Neutrophil (primary cell): ENCODE measurements at regions not wholly inside any gene's neighbourhood (a gene's known extent, or its start where the extent isn't known, plus 50 kb on each side); places are given as distances from the start of the nearest gene placed in this dataset.

Experiments
- H3K27ac ChIP-seq: fragments of 200-600 bp; sonication (generic); 2 replicates; pipeline ENCODE4 v1.5.1; 2016; ENCODE audit warnings: mild to moderate bottlenecking, moderate library complexity
- H3K27me3 ChIP-seq: fragments of 200-600 bp; sonication (generic); 2 replicates; pipeline ENCODE4 v1.6.0; 2016; ENCODE audit warnings: mild to moderate bottlenecking
- H3K36me3 ChIP-seq: fragments of 200-600 bp; sonication (generic); 2 replicates; pipeline ENCODE4 v1.5.1; 2017
- H3K4me1 ChIP-seq, 2 experiments: fragments of 200-600 bp in 1 of 2; sonication (generic) in 1 of 2; 1 replicate in 1 of 2; 2 replicates in 1 of 2; pipeline versions ENCODE4 v1.5.1 to v1.6.1; 2013 to 2016; ENCODE audit warnings: low read depth in 1 of 2, low read length in 1 of 2, mild to moderate bottlenecking in 1 of 2, moderate library complexity in 1 of 2; ENCODE audit not compliant: control insufficient read depth in 1 of 2, insufficient read depth in 1 of 2
- H3K4me3 ChIP-seq, 2 experiments: fragments of 200-600 bp in 1 of 2; sonication (generic) in 1 of 2; 1 replicate in 1 of 2; 2 replicates in 1 of 2; pipeline ENCODE4 v1.5.1; 2013 to 2016; ENCODE audit warnings: low read depth in 1 of 2, low read length in 1 of 2, mild to moderate bottlenecking in 1 of 2, moderate library complexity in 1 of 2
- H3K9me3 ChIP-seq: fragments of 200-600 bp; sonication (generic); 2 replicates; pipeline ENCODE4 v1.5.1; 2016
- CTCF ChIP-seq: fragments of 200-600 bp; sonication (generic); IDR thresholded peaks from 2 replicates; pipeline ENCODE4 v1.5.1; 2016; ENCODE audit warnings: antibody characterized with exemption

GRCh38 chr15:37219211-37219701, 118.9 kb upstream of the MEIS2 start:
- TF ChIP-seq CTCF = no peak
- Histone ChIP-seq H3K36me3 (no peaks in the 10 kb centered on the region), H3K4me3 (no peak overlapping the region), H3K27me3 (no peaks in the 10 kb centered on the region), H3K27ac (no peak overlapping the region), H3K9me3 (no peaks in the 10 kb centered on the region), H3K4me1 (no peaks in the 10 kb centered on the region)

DNA sequence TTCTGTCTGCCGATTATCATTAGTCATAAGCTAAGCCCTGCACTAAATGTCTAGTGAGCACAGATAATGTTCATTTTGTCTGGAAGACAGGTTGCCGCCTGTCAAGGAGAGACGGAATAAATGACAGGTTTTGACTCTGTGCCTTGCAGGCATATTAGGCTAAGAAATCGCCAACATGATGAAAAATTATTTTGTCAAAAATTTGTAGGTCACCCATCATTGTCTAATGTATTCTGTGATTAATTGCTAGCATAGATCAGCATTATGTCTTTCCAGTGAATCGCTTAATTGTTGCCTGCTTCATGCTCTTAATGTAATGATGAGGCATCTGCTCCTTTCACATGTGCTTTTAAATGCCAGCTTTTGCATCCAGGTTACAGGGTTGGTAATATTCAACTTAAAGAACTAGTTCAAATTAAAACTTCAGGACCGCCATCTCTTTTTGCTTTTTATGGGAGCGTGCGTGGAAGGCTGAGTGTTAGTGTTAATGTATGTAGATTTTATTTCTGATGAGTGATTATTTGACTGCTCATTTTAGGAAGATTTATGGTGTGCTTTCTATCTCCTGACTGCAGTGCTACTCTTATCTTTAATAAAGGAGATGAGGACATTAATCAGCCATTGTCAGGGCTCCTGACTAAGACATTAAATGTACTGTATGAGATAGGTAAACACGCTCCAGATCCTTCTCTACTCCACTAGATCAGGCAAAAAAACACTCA, 120.8 kb upstream of the MEIS2 start:
- H3K27me3 ChIP-seq = no peaks in the 10 kb centered on the region
- no peak for TF ChIP-seq CTCF
- H3K9me3 ChIP-seq = no peaks in the 10 kb centered on the region

GRCh38 chr15:37221671-37222145, 121.4 kb upstream of the MEIS2 start:
- no peaks in the 10 kb centered on the region for H3K9me3 ChIP-seq
- no peak overlapping the region for H3K4me3 ChIP-seq
- no peak for TF ChIP-seq CTCF
- H3K36me3 ChIP-seq = no peaks in the 10 kb centered on the region
- no peak overlapping the region for H3K27ac ChIP-seq
- no peaks in the 10 kb centered on the region for H3K27me3 ChIP-seq
- no peaks in the 10 kb centered on the region for H3K4me1 ChIP-seq

More for the DNA sequence above, 120.8 kb upstream of the MEIS2 start:
- Histone ChIP-seq H3K27ac (no peak overlapping the region), H3K36me3 (no peaks in the 10 kb centered on the region), H3K4me1 (no peaks in the 10 kb centered on the region), H3K4me3 (no peak overlapping the region)

- H3K9me3 ChIP-seq = no peaks in the 10 kb centered on the region
- no peaks in the 10 kb centered on the region for H3K4me1 ChIP-seq
- no peaks in the 10 kb centered on the region for H3K36me3 ChIP-seq
- no peak overlapping the region for H3K4me3 ChIP-seq
- no peaks in the 10 kb centered on the region for H3K27me3 ChIP-seq
- TF ChIP-seq CTCF = no peak
- H3K27ac ChIP-seq = no peak overlapping the region
These were observed 122.7 kb upstream of the MEIS2 start for GRCh38 chr15:37223089-37223488.

GRCh38 chr15:37229855-37230619, 129.7 kb upstream of the MEIS2 start:
- H3K36me3 ChIP-seq = no peaks in the 10 kb centered on the region
- TF ChIP-seq CTCF = no peak
- H3K4me3 ChIP-seq = no peak overlapping the region
- no peak overlapping the region for H3K27ac ChIP-seq
- no peaks in the 10 kb centered on the region for H3K9me3 ChIP-seq
- no peaks in the 10 kb centered on the region for H3K4me1 ChIP-seq
- H3K27me3 ChIP-seq = no peaks in the 10 kb centered on the region
